ENCODE measurements at regions not wholly inside any gene's neighbourhood (a gene's known extent, or its start where the extent isn't known, plus 50 kb on each side); places are given as distances from the start of the nearest gene placed in this dataset.

DNA sequence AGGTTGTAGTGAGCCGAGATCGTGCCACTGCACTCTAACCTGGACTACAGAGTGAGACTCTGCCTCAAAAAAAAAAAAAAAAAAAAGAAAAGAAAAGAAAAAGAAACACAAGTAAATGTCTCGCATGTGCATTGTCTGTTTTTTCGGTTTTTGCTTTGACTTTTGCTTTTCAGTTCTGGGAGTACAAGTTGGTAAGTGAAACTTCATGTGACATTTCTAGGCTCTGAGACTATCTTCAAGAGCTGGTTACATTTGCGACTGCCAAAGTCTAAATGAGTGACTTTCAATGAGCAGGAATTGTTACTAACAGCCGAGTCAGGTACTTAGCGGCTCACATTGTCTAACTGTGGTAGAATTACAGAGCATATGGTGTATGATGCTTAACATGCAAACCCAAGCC is 107.0 kb upstream of the CELF2 start:
- no peak for DNase-seq (ENCODE audit: low spot score)
- intact Hi-C loops (cut with DNase I): loop anchor here (5.0 kb wide), 3 partner anchors 38 to 113 kb away; partner anchors contain the start of gene CELF2

GRCh38 chr10:10911035-10911434 is 106.6 kb upstream of the CELF2 start:
- DNase-seq (ENCODE audit: low spot score): no peak
- intact Hi-C loops (cut with DNase I): loop anchor here (5.0 kb wide), 3 partner anchors 39 to 114 kb away; partner anchors contain the start of gene CELF2

- DNase-seq (ENCODE audit: low spot score): peak; percentile 83
- intact Hi-C loops (cut with DNase I): loop anchor here (5.0 kb wide), 3 partner anchors 39 to 114 kb away; partner anchors contain the start of gene CELF2
These were observed 106.2 kb upstream of the CELF2 start for GRCh38 chr10:10911471-10911921.

DNA sequence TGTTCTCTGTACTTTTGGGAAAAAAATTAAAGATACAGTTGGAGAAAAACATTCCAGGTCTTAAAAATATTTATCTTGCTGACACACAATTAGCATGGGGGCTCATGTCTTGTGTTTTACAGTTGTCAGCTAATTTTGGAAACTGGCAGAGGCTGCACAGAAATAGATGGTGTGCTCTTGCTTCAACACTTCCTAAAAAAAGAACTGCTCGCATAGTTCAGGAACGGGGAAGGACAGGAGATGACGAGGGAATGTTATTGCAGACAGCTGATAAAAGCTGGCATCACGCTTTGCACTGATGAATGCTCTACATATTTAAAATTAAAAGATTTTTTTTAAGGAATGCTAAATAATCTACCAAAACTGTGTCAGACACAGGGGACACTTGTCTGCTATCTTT is 103.5 kb upstream of the CELF2 start:
- intact Hi-C loops (cut with DNase I): loop anchor here (5.0 kb wide), 3 partner anchors 42 to 117 kb away; partner anchors contain the start of gene CELF2
- no peak for DNase-seq (ENCODE audit: low spot score)

DNA sequence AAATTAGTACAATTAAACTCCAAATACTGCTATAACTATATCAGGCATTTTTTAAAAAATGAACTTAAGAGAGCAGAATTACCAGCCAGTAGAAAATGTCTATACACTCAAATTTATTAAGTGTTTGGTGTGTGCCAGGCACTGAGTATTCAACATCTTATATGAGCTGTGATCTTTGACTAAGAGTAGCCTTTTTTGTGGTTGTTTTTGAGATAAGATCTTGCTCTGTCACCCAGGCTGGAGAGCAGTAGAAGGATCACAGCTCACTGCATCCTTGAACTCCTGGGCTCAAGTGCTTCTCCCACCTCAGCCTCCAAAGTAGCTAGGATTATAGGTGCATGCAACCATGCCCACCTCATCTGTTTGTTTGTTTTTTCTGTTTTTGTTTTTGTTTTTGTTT is 102.5 kb upstream of the CELF2 start:
- DNase-seq (ENCODE audit: low spot score): no peak
- intact Hi-C loops (cut with DNase I): no loop called here

GRCh38 chr10:10917031-10917430 is 100.6 kb upstream of the CELF2 start:
- intact Hi-C loops (cut with DNase I): no loop called here
- DNase-seq (ENCODE audit: low spot score): no peak

GRCh38 chr10:10919976-10920375 is 97.7 kb upstream of the CELF2 start:
- DNase-seq (ENCODE audit: low spot score): no peak
- intact Hi-C loops (cut with DNase I): no loop called here

- DNase-seq (ENCODE audit: low spot score): no peak
- intact Hi-C loops (cut with DNase I): no loop called here
These were observed 95.7 kb upstream of the CELF2 start for GRCh38 chr10:10921826-10922461.

- DNase-seq (ENCODE audit: low spot score): no peak
- intact Hi-C loops (cut with DNase I): no loop called here
These were observed 94.5 kb upstream of the CELF2 start for GRCh38 chr10:10923029-10923651.

DNA sequence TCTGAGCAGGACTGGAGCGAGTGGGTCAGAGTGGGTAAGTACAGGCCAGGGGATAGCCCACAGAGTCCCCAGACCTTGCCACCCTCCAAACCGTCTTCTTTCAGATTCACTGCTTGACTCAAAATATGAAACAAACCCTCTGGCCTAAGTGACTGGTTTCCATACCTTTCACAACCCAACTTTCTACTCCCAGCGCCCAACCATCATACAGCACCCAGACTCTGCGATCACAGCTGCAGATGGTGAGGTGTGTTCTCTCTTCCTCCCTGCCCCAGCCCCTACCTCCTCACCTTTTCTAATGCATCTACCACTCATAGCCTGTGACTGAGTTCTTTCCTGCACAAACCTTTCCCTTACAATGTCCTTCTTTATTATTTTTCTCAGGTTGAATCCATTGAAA is 92.0 kb upstream of the CELF2 start:
- no peak for DNase-seq (ENCODE audit: low spot score)
- intact Hi-C loops (cut with DNase I): no loop called here

GRCh38 chr10:10927608-10928007 is 90.1 kb upstream of the CELF2 start:
- DNase-seq (ENCODE audit: low spot score): no peak
- intact Hi-C loops (cut with DNase I): no loop called here

GRCh38 chr10:10930979-10931743 is 86.5 kb upstream of the CELF2 start:
- intact Hi-C loops (cut with DNase I): no loop called here
- no peak for DNase-seq (ENCODE audit: low spot score)

- no peak for DNase-seq (ENCODE audit: low spot score)
- intact Hi-C loops (cut with DNase I): no loop called here
These were observed 82.6 kb upstream of the CELF2 start for GRCh38 chr10:10935032-10935431.

GRCh38 chr10:10938676-10939075 is 79.0 kb upstream of the CELF2 start:
- intact Hi-C loops (cut with DNase I): no loop called here
- DNase-seq (ENCODE audit: low spot score): no peak

GRCh38 chr10:10941127-10941730 is 76.4 kb upstream of the CELF2 start:
- intact Hi-C loops (cut with DNase I): no loop called here
- no peak for DNase-seq (ENCODE audit: low spot score)

DNA sequence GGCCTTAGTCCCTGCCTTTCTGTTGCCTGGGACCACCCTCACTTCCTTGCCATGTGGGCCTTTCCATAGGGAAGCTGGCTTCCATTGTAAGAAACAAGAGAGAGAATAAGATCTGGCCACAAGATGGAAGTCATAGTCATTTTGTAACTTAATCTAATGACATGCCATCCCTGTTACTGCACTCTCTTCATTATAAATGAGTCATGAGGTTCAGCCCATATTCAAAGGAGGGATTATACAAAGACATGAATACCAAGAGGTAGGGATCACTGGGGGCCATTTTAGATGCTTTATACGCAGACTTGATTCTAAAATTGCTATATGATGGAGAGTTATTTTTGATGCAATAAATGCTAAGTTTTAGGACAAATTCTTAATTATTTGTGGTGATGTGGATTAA is 75.2 kb upstream of the CELF2 start:
- intact Hi-C loops (cut with DNase I): no loop called here
- DNase-seq (ENCODE audit: low spot score): no peak

DNA sequence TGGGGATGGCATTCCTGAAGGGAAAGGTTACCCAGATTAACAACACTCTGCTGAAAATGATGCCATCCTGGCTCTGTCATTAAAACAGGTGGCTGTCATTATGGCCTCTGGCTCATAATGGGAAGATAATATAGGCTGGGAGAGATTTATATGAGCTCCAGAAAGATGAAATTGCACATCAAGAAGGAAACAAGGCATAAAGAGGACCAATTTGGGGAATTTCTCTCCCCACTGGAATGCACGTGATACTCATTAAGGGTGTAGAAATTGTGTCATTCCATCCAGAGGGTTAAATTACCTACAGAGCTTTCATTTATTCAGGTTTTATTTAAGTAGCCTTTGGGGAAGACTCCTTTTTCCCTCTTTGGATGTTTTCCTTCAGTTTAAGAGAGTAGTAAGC is 71.6 kb upstream of the CELF2 start:
- no peak for DNase-seq (ENCODE audit: low spot score)
- intact Hi-C loops (cut with DNase I): no loop called here

DNA sequence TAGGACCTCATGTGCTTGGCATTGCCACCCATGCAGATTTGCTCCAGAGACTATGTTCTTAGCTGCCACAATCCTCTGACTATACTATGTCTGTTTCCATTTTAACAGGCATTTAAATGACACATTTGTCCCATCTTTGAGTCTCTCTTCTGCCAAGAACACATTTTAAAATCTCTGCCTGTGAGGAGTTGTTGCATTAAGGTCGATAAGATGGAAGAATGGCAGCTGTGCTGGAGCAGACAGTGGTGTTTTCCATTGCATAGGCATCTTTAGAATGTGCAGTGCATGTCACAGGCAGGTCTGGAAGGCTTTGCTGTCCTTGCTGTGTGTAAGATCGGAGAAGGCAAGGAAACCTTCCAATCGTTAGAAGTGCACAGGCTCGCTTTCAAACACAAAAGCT is 70.9 kb upstream of the CELF2 start:
- intact Hi-C loops (cut with DNase I): no loop called here
- no peak for DNase-seq (ENCODE audit: low spot score)

GRCh38 chr10:10951675-10952074 is 66.0 kb upstream of the CELF2 start:
- intact Hi-C loops (cut with DNase I): no loop called here
- no peak for DNase-seq (ENCODE audit: low spot score)

- intact Hi-C loops (cut with DNase I): no loop called here
- no peak for DNase-seq (ENCODE audit: low spot score)
These were observed 64.9 kb upstream of the CELF2 start for GRCh38 chr10:10952800-10953199.

All from cardiac septum (tissue), 1 donor.